HUES64 (cell line): ENCODE measurements at regions not wholly inside any gene's neighbourhood (a gene's known extent, or its start where the extent isn't known, plus 50 kb on each side); places are given as distances from the start of the nearest gene placed in this dataset.
"Not testable (repeated sequence)": the region's sequence is repeated elsewhere in the genome, so short reads cannot be mapped to it uniquely, and the experiment has no call there.

ENCODE experiments used
- H3K27ac ChIP-seq: 2 replicates; pipeline ENCODE4 v1.7.0; 2013; ENCODE audit warnings: low read depth, low read length, inconsistent platforms
- H3K27me3 ChIP-seq: 2 replicates; pipeline ENCODE4 v1.6.1; 2013; ENCODE audit warnings: mild to moderate bottlenecking, low read length; ENCODE audit not compliant: insufficient read depth
- H3K36me3 ChIP-seq: 2 replicates; pipeline ENCODE4 v1.6.1; 2013; ENCODE audit warnings: mild to moderate bottlenecking, low read length; ENCODE audit not compliant: insufficient read depth
- H3K4me1 ChIP-seq: 2 replicates; pipeline ENCODE4 v1.6.1; 2013; ENCODE audit warnings: mild to moderate bottlenecking, low read length, moderate library complexity; ENCODE audit not compliant: insufficient read depth
- H3K4me3 ChIP-seq: 2 replicates; pipeline ENCODE4 v1.5.1; 2013; ENCODE audit warnings: mild to moderate bottlenecking, low read length, moderate library complexity
- H3K9ac ChIP-seq: 2 replicates; pipeline ENCODE4 v1.6.1; 2013; ENCODE audit warnings: mild to moderate bottlenecking, low read depth, low read length
- H3K9me3 ChIP-seq: 2 replicates; pipeline ENCODE4 v1.6.1; 2013; ENCODE audit warnings: low read depth, low read length; ENCODE audit not compliant: insufficient read depth
- WGBS: fragments of 150-250, 120-280 bp; methylation state at CpG from one replicate; pipeline ENCODE4 v1.1.7; 2013; ENCODE audit warnings: missing lambda C conversion rate; 5-methylcytosine and 5-hydroxymethylcytosine counted together

GRCh38 chr5:153267506-153267905 lies 223.0 kb upstream of the GRIA1 start:
- no peaks in the 10 kb centered on the region for H3K9me3 ChIP-seq
- no peaks in the 10 kb centered on the region for H3K27me3 ChIP-seq
- H3K9ac ChIP-seq: no peak overlapping the region
- no peak overlapping the region for H3K27ac ChIP-seq
- H3K4me1 ChIP-seq: no peaks in the 10 kb centered on the region
- H3K4me3 ChIP-seq: no peak overlapping the region
- no peaks in the 10 kb centered on the region for H3K36me3 ChIP-seq

GRCh38 chr5:153275695-153276094 lies 214.8 kb upstream of the GRIA1 start:
- no peaks in the 10 kb centered on the region for H3K9me3 ChIP-seq
- no peaks in the 10 kb centered on the region for H3K36me3 ChIP-seq
- no CpG with 5 or more reads among the region's 3 CpGs for WGBS
- H3K27ac ChIP-seq: no peak overlapping the region
- no peak overlapping the region for H3K4me3 ChIP-seq
- H3K9ac ChIP-seq: no peak overlapping the region
- H3K27me3 ChIP-seq: no peaks in the 10 kb centered on the region
- no peaks in the 10 kb centered on the region for H3K4me1 ChIP-seq

GRCh38 chr5:153276151-153276550 lies 214.3 kb upstream of the GRIA1 start:
- Histone ChIP-seq H3K9me3 (no peaks in the 10 kb centered on the region), H3K9ac (no peak overlapping the region)
- WGBS: 43% methylated on average over 2 of the region's 4 CpGs

GRCh38 chr5:153296251-153296844 lies 194.1 kb upstream of the GRIA1 start:
- 87% methylated on average over 37 of the region's 45 CpGs for WGBS
- not testable (repeated sequence) for H3K4me1 ChIP-seq, H3K36me3 ChIP-seq, H3K4me3 ChIP-seq, H3K9me3 ChIP-seq, H3K27ac ChIP-seq, H3K27me3 ChIP-seq, H3K9ac ChIP-seq

More at GRCh38 chr5:153276151-153276550, 214.3 kb upstream of the GRIA1 start:
- no peaks in the 10 kb centered on the region for H3K4me1 ChIP-seq
- no peak overlapping the region for H3K27ac ChIP-seq
- no peaks in the 10 kb centered on the region for H3K27me3 ChIP-seq
- H3K36me3 ChIP-seq: no peaks in the 10 kb centered on the region
- H3K4me3 ChIP-seq: no peak overlapping the region

- Histone ChIP-seq H3K27ac (no peak overlapping the region), H3K4me3 (no peak overlapping the region), H3K9ac (no peak overlapping the region), H3K36me3 (no peaks in the 10 kb centered on the region), H3K27me3 (no peaks in the 10 kb centered on the region), H3K4me1 (peaks cover 3% of the 10 kb centered on the region; the same call in 1 of the 2 replicates), H3K9me3 (no peaks in the 10 kb centered on the region)
- WGBS: 87% methylated on average over 4 of the region's 4 CpGs
Measured at GRCh38 chr5:153299891-153300290, 190.6 kb upstream of the GRIA1 start.

- no peak overlapping the region for H3K4me3 ChIP-seq
- WGBS: 77% methylated on average over 1 of the region's 1 CpG
- no peaks in the 10 kb centered on the region for H3K9me3 ChIP-seq
- H3K9ac ChIP-seq: no peak overlapping the region
- no peaks in the 10 kb centered on the region for H3K36me3 ChIP-seq
- H3K27me3 ChIP-seq: no peaks in the 10 kb centered on the region
- no peak overlapping the region for H3K27ac ChIP-seq
- H3K4me1 ChIP-seq: no peaks in the 10 kb centered on the region
Measured at GRCh38 chr5:153308282-153308681, 182.2 kb upstream of the GRIA1 start.

GRCh38 chr5:153318556-153318955 lies 171.9 kb upstream of the GRIA1 start:
- H3K9me3 ChIP-seq: no peaks in the 10 kb centered on the region
- no peak overlapping the region for H3K27ac ChIP-seq
- H3K27me3 ChIP-seq: no peaks in the 10 kb centered on the region
- no peaks in the 10 kb centered on the region for H3K4me1 ChIP-seq
- H3K36me3 ChIP-seq: no peaks in the 10 kb centered on the region
- H3K9ac ChIP-seq: no peak overlapping the region
- no peak overlapping the region for H3K4me3 ChIP-seq
- 92% methylated on average over 4 of the region's 4 CpGs for WGBS

GRCh38 chr5:153321478-153321877 lies 169.0 kb upstream of the GRIA1 start:
- no peak overlapping the region for H3K27ac ChIP-seq
- H3K9ac ChIP-seq: no peak overlapping the region
- no peaks in the 10 kb centered on the region for H3K36me3 ChIP-seq
- no peak overlapping the region for H3K4me3 ChIP-seq
- H3K27me3 ChIP-seq: no peaks in the 10 kb centered on the region
- peaks cover 4% of the 10 kb centered on the region; the same call in 1 of the 2 replicates for H3K4me1 ChIP-seq
- no peaks in the 10 kb centered on the region for H3K9me3 ChIP-seq
- WGBS: 89% methylated on average over 1 of the region's 1 CpG

GRCh38 chr5:153340139-153340538 lies 150.3 kb upstream of the GRIA1 start:
- H3K9ac ChIP-seq: no peak overlapping the region
- no peaks in the 10 kb centered on the region for H3K4me1 ChIP-seq
- H3K27me3 ChIP-seq: no peaks in the 10 kb centered on the region
- no peak overlapping the region for H3K4me3 ChIP-seq
- H3K27ac ChIP-seq: no peak overlapping the region
- H3K36me3 ChIP-seq: no peaks in the 10 kb centered on the region
- H3K9me3 ChIP-seq: no peaks in the 10 kb centered on the region
- WGBS: 93% methylated on average over 2 of the region's 3 CpGs

GRCh38 chr5:153340738-153341137 lies 149.7 kb upstream of the GRIA1 start:
- H3K9ac ChIP-seq: no peak overlapping the region
- WGBS: 96% methylated on average over 1 of the region's 1 CpG
- no peaks in the 10 kb centered on the region for H3K27me3 ChIP-seq
- H3K36me3 ChIP-seq: no peaks in the 10 kb centered on the region
- H3K4me3 ChIP-seq: no peak overlapping the region
- no peaks in the 10 kb centered on the region for H3K4me1 ChIP-seq
- H3K27ac ChIP-seq: no peak overlapping the region
- H3K9me3 ChIP-seq: no peaks in the 10 kb centered on the region

GRCh38 chr5:153342487-153342886 lies 148.0 kb upstream of the GRIA1 start:
- H3K27me3 ChIP-seq: 0 out of 2 replicates have a peak, but pooled peaks cover 2% of the 10 kb centered on the region
- H3K27ac ChIP-seq: no peak overlapping the region
- H3K4me1 ChIP-seq: no peaks in the 10 kb centered on the region
- no peak overlapping the region for H3K4me3 ChIP-seq
- H3K36me3 ChIP-seq: no peaks in the 10 kb centered on the region
- no peaks in the 10 kb centered on the region for H3K9me3 ChIP-seq
- H3K9ac ChIP-seq: no peak overlapping the region
- WGBS: 82% methylated on average over 1 of the region's 1 CpG

GRCh38 chr5:153347611-153348010 lies 142.9 kb upstream of the GRIA1 start:
- no peaks in the 10 kb centered on the region for H3K36me3 ChIP-seq
- no peaks in the 10 kb centered on the region for H3K9me3 ChIP-seq
- H3K27ac ChIP-seq: no peak overlapping the region
- peaks cover 30% of the 10 kb centered on the region for H3K4me1 ChIP-seq
- H3K27me3 ChIP-seq: peaks cover 13% of the 10 kb centered on the region
- 94% methylated on average over 1 of the region's 1 CpG for WGBS
- no peak overlapping the region for H3K4me3 ChIP-seq
- H3K9ac ChIP-seq: no peak overlapping the region
